HepG2 (cell line): ENCODE measurements at regions not wholly inside any gene's neighbourhood (a gene's known extent, or its start where the extent isn't known, plus 50 kb on each side); places are given as distances from the start of the nearest gene placed in this dataset.
"Not testable (repeated sequence)": the region's sequence is repeated elsewhere in the genome, so short reads cannot be mapped to it uniquely, and the experiment has no call there.

ENCODE experiments used
- HOXA7 ChIP-seq: sonication (generic); formaldehyde crosslinking; IDR thresholded peaks from 2 replicates; pipeline ENCODE4 v1.8.1; 2022; ENCODE audit warnings: mild to moderate bottlenecking, missing genetic modification reagents, moderate library complexity
- IRF2 ChIP-seq: IDR thresholded peaks from 2 replicates; pipeline ENCODE4 v1.6.1; 2018; ENCODE audit warnings: missing genetic modification reagents, missing compliant biosample characterization
- SP1 ChIP-seq, 2 experiments: fragments of 450-650 bp in 1 of 2; sonication (generic) in 1 of 2; formaldehyde crosslinking in 1 of 2; IDR thresholded peaks; 2 replicates each; pipeline versions ENCODE4 v1.4.0 to v1.6.1; 2016 to 2020; ENCODE audit warnings: missing genetic modification reagents in 1 of 2
- TAF1 ChIP-seq: sonication (generic); formaldehyde crosslinking; IDR thresholded peaks from 2 replicates; pipeline ENCODE4 v1.4.0; 2020; ENCODE audit warnings: missing genetic modification reagents
- TBX2 ChIP-seq: sonication (generic); formaldehyde crosslinking; IDR thresholded peaks from 2 replicates; pipeline ENCODE4 v1.5.0; 2020; ENCODE audit warnings: missing genetic modification reagents, mild to moderate bottlenecking, borderline replicate concordance
- ZNF138 ChIP-seq: sonication (generic); formaldehyde crosslinking; IDR thresholded peaks from 2 replicates; pipeline ENCODE4 v1.5.0; 2020; ENCODE audit warnings: mild to moderate bottlenecking, low read depth, missing genetic modification reagents
- ZNF7 ChIP-seq: IDR thresholded peaks from 2 replicates; pipeline ENCODE4 v1.6.1; 2016; ENCODE audit warnings: missing biosample characterization, missing genetic modification reagents
- ZNF720 ChIP-seq: sonication (generic); formaldehyde crosslinking; IDR thresholded peaks from 2 replicates; pipeline ENCODE4 v1.4.0; 2020; ENCODE audit warnings: missing genetic modification reagents

- not testable (repeated sequence) for TF ChIP-seq ZNF138 (CRISPR knock-in tag); ZNF7 (CRISPR knock-in tag); IRF2 (CRISPR knock-in tag); TBX2 (CRISPR knock-in tag); ZNF720 (CRISPR knock-in tag); HOXA7 (CRISPR knock-in tag); TAF1; SP1 (IDR thresholded peaks at IDR 0.05); SP1 (CRISPR knock-in tag; IDR thresholded peaks at IDR 0.05)
Measured at GRCh38 chr12:131337861-131338260, 373.0 kb upstream of the SFSWAP start.
